ENCODE measurements at regions not wholly inside any gene's neighbourhood (a gene's known extent, or its start where the extent isn't known, plus 50 kb on each side); places are given as distances from the start of the nearest gene placed in this dataset.
"Not testable (repeated sequence)": the region's sequence is repeated elsewhere in the genome, so short reads cannot be mapped to it uniquely, and the experiment has no call there.

GRCh38 chr22:49519117-49519737 lies 308.4 kb downstream of the BRD1 start:
- DNase-seq: no peak

DNA sequence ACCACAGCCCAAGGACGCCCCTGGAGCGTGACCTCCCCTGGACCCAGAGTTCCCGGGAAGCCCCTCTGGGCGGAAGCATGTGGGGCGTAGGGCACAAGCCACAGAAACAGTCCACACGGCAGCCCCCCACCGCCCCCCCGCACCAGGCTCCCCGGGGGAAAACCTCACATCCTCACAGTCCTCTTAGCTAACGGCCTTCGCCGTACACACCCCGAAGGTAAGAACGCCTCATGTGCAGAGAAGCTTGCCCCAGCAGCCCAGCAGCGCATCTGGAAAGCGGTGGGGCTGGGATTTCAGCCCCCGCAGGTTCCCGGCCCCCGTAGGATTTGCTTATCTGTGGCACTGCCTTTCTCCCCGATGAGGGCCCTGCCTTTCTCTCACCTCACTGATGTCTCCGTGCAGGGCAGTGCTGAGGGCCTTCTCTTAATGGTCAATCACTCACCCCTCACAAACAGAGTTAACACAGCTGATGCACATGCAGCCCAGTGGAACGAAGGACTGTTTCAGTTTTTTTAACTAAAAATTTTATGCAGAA lies 309.2 kb downstream of the BRD1 start:
- DNase-seq: no peak

DNA sequence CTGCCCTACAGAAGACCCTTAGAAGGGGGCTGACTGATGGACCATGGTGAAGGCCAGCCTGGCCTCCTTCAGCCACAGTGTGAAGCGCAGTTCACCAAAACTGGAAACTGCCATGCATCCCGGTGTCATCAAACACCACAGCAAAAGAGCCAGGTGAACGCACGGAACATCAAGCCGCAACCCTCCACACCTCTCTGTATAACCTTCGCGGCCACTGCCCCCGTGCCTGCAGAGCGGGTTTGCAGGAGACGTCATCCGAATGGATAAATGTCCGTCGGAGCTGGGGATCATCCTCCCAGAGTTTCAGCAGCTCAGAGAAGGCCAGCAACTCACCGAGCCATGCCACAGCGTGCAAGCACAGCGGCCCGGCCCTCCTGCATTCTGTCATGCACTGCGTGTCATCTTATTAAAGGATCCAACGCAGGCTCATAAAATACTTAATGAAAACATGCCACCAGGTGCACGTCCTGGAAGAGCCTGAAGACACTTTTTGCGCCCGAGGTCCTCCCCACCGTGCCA lies 309.9 kb downstream of the BRD1 start:
- DNase-seq: no peak

DNA sequence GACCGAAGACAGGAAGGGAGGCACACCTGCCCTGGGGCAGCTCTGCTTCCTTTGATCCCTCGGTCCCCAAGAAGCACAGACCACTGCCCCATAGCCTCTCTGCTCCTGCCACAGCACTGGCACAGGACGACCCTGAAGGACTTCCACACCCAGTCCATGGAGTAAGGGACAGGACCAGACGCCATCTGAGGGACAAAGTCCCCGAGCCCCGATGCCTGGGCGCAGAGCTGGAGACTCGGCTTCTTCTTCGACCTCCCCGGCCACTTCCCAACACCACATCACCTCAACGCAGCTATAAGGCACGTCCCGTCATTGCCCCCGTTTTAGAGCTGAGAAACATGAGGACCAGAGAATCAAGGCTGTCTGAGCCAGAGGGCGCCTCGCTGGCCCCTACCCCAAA lies 310.5 kb downstream of the BRD1 start:
- DNase-seq: no peak

GRCh38 chr22:49515475-49515874 lies 312.2 kb downstream of the BRD1 start:
- no peak for DNase-seq

DNA sequence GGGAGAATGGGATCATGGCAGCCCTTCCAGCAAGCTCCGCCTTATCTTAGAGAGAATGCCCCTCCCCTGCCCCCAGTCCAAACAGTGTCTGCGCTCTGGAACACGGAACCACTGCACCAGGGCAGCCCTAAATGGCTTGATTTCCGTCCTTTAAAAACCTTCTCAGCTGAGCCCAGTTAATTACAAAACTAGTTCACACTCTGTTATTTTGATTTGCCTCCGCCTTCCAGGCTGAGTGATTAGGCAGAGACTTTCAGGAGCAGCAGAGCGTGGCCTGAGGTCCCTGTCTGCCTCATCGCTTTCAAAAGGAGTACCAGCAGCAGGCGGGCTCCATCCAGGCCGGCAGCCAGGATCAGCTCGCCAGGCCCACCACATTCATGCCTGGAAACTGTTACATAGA lies 313.0 kb downstream of the BRD1 start:
- DNase-seq: no peak

DNA sequence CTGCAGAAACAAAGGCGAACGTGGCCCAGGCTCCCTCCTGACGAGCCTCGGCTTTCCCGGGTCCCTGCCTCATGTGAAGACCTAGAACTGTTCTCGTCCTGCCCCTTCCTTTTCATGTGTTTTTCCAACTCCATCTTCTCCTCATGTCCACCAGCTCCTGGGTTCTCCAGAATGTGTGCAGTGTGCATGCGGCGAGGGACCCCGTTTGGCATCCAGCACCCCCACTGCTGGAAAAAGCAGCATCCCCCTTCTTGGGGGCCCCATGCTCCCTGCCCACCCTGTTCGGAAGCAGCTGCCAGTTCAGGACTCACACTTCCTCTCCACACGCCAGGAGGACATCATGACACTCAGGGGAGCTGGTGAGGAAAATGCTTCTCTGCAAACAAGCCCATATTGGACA lies 313.5 kb downstream of the BRD1 start:
- no peak for DNase-seq

DNA sequence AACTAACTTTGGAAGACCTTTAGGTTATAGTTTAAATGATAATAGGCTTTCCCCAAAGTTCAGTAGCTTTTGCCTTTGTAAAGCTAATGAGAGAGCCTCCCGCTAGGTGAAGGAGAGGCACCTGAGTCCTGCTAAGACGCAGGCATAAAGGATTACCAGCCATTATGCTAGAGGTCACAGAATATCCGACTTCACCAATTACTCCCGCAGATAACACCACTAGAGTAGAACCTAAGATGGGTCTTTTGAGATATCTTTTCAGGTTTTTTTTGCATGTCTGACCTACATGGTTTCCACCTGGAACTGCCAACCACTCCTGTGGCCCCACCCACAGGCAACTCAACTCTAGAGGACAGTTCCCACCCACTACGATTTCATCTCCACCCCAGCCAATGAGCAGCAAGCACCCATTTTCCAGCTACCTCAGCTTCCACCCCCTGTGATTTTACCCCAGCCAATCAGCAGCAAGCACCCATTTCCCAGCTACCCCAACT lies 314.3 kb downstream of the BRD1 start:
- DNase-seq: no peak

DNA sequence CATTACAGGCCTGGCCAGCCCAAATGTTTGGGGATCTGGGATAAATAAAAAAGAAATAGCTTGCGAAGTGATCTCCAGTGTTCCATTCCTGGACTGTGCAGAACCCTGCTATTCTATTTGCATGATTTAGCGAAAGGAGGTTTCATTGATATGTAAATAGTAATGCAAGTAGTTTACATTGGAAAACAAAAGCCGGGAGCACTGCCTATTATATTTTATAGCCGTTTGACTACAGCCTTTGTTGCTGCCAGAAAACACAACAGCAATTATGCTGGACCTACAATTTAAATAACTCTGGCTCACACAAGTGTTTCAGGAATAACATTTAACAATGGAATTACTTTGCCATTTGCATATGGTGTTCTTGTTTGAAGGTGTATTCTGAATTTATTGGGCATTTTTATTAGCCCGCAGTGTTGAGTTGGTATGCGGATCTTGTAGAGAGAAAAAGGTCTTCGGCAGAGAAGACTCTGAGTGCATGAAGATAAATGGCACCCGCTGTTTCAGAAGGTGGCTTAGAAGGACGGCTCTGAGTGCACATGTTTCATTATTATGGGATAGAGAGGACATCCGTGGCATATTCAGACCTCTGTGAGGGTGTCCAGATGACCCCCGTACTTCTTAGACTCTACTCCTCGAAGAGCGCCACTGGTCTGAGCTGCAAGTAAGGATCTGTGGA lies 315.0 kb downstream of the BRD1 start:
- no peak for DNase-seq

- not testable (repeated sequence) for DNase-seq
These were observed 316.1 kb downstream of the BRD1 start for GRCh38 chr22:49511393-49512189.

DNA sequence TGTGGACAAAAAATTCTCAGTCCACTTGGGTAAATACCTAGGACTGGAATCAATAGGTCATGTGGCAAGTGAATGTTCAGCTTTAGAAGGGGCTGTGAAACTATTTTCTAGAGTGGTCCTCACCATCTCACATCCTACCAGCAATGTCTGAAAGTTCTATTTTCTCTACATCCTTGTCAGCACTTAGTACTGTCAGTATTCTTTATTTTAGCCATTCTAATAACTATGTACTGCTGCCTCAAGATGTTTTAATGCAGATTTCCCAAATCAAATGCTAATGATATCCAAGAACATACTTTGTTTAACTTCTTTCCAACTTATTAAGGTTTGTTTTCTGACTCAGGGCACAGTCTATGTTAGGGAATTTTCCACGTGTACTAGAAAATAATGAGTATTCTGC lies 317.0 kb downstream of the BRD1 start:
- DNase-seq: no peak

DNA sequence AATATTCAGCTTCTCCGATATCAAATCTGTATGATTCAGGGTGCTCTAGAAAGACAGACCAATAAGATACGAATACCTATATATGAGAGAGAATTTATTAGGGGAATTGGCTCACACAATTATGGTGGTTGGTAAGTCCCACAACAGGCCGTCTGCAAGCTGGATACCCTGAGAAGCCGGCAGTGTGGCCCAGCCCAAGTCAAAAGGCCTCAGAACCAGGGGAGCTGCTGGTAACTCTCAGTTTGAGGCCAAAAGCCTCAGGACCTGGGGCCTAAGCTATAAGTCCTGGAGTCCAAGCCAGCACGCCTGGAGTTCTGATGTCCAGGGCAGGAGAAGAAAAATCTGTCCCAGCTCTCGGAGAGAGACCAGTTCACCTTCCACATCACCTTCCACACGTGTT lies 318.7 kb downstream of the BRD1 start:
- no peak for DNase-seq

GRCh38 chr22:49508561-49508960 lies 319.1 kb downstream of the BRD1 start:
- no peak for DNase-seq

- no peak for DNase-seq
These were observed 319.9 kb downstream of the BRD1 start for GRCh38 chr22:49507607-49508292.

- no peak for DNase-seq
These were observed 321.7 kb downstream of the BRD1 start for GRCh38 chr22:49506010-49506400.

DNA sequence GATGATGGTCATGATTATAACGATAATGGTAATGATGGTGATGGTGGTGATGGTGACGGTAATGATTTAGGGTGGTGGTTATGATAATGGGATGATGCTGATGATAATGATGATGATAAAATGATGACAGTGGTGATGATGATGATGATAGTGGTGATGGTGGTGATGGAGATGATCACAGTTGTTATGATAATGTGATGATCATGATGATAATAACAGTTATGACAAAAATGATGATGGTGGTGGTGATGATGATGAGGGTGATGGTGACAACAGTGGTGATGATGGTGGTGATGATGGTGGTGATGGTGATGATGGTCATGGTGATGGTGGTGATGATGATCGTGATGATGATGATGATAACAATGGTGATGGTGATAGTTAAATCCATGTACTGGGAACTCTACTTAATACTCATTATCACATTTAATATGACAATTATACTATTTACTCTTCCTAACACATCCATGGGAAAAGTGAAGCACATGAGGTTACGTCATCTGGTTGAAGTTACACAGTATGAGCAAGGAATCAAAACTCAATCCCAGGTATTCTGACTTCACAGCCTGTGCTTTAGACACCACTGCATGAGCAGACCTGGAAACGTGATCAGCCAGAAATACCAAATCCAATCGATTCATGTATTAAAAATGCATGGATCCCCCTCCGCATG lies 322.2 kb downstream of the BRD1 start:
- no peak for DNase-seq

DNA sequence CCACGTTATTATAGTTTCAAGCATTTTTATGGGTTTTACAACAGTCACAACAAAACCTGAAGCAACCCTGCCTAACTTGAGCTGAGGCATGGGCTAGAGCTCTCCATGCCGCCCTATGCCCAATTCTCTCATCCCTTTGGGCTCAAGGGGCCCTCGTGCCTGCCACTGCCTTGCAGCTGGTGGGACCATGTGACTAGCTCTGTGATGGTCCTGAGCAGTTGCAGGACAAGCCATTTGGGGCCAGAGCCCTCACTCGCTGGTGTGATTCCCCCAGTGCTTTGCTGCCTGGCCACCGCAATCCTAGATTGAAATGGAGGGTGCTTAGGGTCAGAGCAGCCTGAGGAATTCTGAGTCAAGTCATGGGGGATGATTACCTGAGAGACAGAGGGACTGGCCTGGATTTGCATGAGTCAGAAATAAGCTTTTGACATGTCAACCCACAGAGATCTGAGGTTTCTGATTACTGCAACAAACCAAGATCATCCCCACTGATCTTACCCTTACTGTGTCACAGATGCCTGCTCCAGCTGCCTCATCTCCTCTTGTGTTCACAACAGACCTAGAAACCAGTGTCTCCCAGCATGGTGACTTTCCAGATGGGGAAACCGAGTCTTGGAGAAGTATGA lies 323.7 kb downstream of the BRD1 start:
- no peak for DNase-seq

- DNase-seq: no peak
These were observed 324.4 kb downstream of the BRD1 start for GRCh38 chr22:49503321-49503720.

- DNase-seq: no peak
These were observed 325.4 kb downstream of the BRD1 start for GRCh38 chr22:49502126-49502826.

- no peak for DNase-seq
These were observed 326.7 kb downstream of the BRD1 start for GRCh38 chr22:49500942-49501395.

DNA sequence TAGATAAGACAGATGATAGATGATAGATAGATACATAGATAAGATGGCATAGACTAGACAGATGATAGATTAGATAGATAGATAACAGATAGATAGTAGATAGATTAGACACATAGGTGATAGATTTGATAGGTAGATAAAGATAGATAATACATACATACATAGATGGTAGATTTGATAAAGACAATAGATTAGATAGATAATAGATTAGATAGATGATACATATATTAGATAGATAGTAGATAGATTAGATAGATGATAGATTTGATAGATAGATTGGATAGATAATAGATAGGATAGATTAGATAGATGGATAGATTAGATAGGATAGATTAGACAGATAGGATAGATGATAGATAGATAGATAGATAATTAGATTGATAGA lies 327.6 kb downstream of the BRD1 start:
- DNase-seq: no peak

Measured in NCI-H1930 (cell line).